ENCODE measurements at regions not wholly inside any gene's neighbourhood (a gene's known extent, or its start where the extent isn't known, plus 50 kb on each side); places are given as distances from the start of the nearest gene placed in this dataset.

- TF ChIP-seq, protein P1, sequence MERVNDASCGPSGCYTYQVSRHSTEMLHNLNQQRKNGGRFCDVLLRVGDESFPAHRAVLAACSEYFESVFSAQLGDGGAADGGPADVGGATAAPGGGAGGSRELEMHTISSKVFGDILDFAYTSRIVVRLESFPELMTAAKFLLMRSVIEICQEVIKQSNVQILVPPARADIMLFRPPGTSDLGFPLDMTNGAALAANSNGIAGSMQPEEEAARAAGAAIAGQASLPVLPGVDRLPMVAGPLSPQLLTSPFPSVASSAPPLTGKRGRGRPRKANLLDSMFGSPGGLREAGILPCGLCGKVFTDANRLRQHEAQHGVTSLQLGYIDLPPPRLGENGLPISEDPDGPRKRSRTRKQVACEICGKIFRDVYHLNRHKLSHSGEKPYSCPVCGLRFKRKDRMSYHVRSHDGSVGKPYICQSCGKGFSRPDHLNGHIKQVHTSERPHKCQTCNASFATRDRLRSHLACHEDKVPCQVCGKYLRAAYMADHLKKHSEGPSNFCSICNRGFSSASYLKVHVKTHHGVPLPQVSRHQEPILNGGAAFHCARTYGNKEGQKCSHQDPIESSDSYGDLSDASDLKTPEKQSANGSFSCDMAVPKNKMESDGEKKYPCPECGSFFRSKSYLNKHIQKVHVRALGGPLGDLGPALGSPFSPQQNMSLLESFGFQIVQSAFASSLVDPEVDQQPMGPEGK (CRISPR knock-in tag; IDR thresholded peaks at IDR 0.05; ENCODE audit: borderline replicate concordance): no peak
- TF ChIP-seq ZFP3 (CRISPR knock-in tag; IDR thresholded peaks at IDR 0.05) (no peak), CSRNP3 (CRISPR knock-in tag; IDR thresholded peaks at IDR 0.05) (no peak), TSHZ2 (CRISPR knock-in tag; IDR thresholded peaks at IDR 0.05) (no peak), GLIS3 (CRISPR knock-in tag; IDR thresholded peaks at IDR 0.05) (no peak)
- TF ChIP-seq, protein P2, sequence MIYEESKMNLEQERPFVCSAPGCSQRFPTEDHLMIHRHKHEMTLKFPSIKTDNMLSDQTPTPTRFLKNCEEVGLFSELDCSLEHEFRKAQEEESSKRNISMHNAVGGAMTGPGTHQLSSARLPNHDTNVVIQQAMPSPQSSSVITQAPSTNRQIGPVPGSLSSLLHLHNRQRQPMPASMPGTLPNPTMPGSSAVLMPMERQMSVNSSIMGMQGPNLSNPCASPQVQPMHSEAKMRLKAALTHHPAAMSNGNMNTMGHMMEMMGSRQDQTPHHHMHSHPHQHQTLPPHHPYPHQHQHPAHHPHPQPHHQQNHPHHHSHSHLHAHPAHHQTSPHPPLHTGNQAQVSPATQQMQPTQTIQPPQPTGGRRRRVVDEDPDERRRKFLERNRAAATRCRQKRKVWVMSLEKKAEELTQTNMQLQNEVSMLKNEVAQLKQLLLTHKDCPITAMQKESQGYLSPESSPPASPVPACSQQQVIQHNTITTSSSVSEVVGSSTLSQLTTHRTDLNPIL (CRISPR knock-in tag; IDR thresholded peaks at IDR 0.05; ENCODE audit: low read depth): no peak
Measured at GRCh38 chr2:154546341-154546740, 152.2 kb upstream of the KCNJ3 start.

All from SK-N-SH treated with all-trans-retinoic acid at 6 μM for 48 hours (cell line).